ENCODE measurements at regions not wholly inside any gene's neighbourhood (a gene's known extent, or its start where the extent isn't known, plus 50 kb on each side); places are given as distances from the start of the nearest gene placed in this dataset.
"Not testable (repeated sequence)": the region's sequence is repeated elsewhere in the genome, so short reads cannot be mapped to it uniquely, and the experiment has no call there.

DNA sequence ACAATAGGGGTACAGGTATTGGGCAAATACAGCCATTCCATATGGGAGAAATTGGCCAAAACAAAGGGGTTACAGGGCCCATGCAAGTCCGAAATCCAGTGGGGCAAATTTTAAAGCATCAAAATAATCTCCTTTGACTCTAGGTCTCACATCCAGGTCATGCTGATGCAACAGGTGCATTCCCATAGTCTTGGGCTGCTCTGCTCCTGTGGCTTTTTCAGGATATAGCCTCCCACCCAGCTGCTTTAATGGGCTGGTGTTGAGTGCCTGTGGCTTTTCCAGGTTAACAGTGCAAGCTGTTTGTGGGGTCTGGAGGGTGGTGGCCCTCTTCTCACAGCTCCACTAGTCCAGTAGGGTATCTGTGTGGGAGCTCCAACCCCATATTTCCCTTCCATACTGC, 607.1 kb downstream of the MEI4 start:
- no peak overlapping the region for H3K27ac ChIP-seq
- no peaks in the 10 kb centered on the region for H3K9me3 ChIP-seq
- in situ Hi-C loops (cut with MboI; ENCODE audit: low pct_ligation_motif_present in 1 of 4, low pct_unique_long_range_greater_than_20kb in 1 of 4, low sequenced_read_pairs in 3 of 4), result no loop called here
- no peak for DNase-seq
- no peaks in the 10 kb centered on the region for H3K36me3 ChIP-seq
- no peak overlapping the region for H3K4me3 ChIP-seq
- TF ChIP-seq, protein P1, sequence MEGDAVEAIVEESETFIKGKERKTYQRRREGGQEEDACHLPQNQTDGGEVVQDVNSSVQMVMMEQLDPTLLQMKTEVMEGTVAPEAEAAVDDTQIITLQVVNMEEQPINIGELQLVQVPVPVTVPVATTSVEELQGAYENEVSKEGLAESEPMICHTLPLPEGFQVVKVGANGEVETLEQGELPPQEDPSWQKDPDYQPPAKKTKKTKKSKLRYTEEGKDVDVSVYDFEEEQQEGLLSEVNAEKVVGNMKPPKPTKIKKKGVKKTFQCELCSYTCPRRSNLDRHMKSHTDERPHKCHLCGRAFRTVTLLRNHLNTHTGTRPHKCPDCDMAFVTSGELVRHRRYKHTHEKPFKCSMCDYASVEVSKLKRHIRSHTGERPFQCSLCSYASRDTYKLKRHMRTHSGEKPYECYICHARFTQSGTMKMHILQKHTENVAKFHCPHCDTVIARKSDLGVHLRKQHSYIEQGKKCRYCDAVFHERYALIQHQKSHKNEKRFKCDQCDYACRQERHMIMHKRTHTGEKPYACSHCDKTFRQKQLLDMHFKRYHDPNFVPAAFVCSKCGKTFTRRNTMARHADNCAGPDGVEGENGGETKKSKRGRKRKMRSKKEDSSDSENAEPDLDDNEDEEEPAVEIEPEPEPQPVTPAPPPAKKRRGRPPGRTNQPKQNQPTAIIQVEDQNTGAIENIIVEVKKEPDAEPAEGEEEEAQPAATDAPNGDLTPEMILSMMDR (IDR thresholded peaks at IDR 0.05), result no peak
- TF ChIP-seq POLR2A (IDR thresholded peaks at IDR 0.05) (no peak), POLR2AphosphoS5 (IDR thresholded peaks at IDR 0.05) (no peak), EP300 (IDR thresholded peaks at IDR 0.05; ENCODE audit: low read depth) (no peak)
- no peaks in the 10 kb centered on the region for H3K27me3 ChIP-seq
- no CpG with 5 or more reads among the region's 1 CpG for WGBS, 2 donors (ENCODE audit: low coverage in 1 of 2)
- H3K4me1 ChIP-seq, result no peaks in the 10 kb centered on the region
- intact Hi-C loops (cut with DNase I; ENCODE audit: low total_unique reads), result no loop called here

DNA sequence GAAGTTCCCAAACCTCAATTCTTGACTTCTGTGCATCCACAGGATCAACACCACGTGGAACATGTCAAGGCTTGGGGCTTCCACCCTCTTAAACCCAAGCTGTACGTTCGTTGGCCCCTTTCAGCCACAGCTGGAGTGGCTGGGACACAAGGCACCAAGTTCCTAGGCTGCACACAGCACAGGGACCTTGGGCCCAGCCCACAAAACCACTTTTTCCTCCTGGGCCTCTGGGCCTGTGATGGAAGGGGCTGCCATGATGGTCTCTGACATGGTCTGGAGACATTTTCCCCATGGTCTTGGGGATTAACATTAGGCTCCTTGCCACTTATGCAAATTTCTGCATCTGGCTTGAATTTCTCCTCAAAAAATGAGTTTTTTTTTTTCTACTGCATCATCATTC, 606.9 kb upstream of the IRAK1BP1 start:
- 39% methylated on average over 3 of the region's 3 CpGs; no CpG with 5 or more reads in 1 of the 2 donors for WGBS, 2 donors (ENCODE audit: low coverage in 1 of 2)
- DNase-seq; H3K4me1 ChIP-seq; in situ Hi-C loops (cut with MboI; ENCODE audit: low pct_ligation_motif_present in 1 of 4, low pct_unique_long_range_greater_than_20kb in 1 of 4, low sequenced_read_pairs in 3 of 4); H3K27ac ChIP-seq; H3K4me3 ChIP-seq; intact Hi-C loops (cut with DNase I; ENCODE audit: low total_unique reads); H3K9me3 ChIP-seq; H3K36me3 ChIP-seq; H3K27me3 ChIP-seq: not testable (repeated sequence)

DNA sequence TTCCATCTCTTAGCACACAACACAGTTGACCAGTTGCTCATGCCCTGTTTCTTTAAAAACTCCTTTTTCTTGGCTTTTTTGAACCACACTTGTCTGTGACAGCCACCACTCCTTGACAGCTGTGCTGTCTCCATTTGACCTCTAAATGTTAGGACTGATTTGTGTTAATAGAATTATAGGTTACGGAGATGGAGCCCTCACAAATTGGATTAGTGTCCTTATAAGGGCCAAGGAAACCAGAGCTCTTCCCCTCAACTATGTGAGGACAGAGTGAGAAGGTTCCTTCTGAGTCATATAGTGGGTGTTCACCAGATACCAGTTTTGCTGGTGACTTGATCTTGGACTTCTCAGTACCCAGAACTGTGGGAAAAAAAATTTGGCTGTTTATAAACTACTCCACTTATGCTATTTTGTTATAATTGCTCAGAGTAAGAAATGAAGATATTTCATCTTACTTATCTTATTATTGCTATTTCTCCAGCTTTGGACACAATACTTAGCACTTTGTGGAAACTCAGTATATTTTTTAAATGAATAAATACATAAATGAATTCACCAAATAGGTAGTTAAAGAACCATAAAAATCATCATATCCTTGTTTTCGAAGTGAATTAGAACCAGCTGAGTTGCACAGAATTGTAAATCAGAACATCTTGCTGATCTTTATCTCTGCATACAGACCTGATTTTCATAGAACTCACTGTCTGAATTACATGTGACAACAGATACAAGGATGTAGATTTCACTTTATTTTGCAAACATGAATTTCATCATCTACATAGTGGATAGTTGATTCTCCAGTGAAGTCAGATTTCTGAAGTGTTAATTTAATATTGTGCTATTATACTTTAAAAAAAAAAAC, 598.5 kb upstream of the IRAK1BP1 start:
- Histone ChIP-seq H3K27me3 (no peaks in the 10 kb centered on the region), H3K9me3 (no peaks in the 10 kb centered on the region), H3K4me1 (no peaks in the 10 kb centered on the region), H3K4me3 (no peak overlapping the region), H3K36me3 (no peaks in the 10 kb centered on the region), H3K27ac (no peak overlapping the region)
- in situ Hi-C loops (cut with MboI; ENCODE audit: low pct_ligation_motif_present in 1 of 4, low pct_unique_long_range_greater_than_20kb in 1 of 4, low sequenced_read_pairs in 3 of 4) (no loop called here), intact Hi-C loops (cut with DNase I; ENCODE audit: low total_unique reads) (no loop called here)
- TF ChIP-seq POLR2AphosphoS5 (IDR thresholded peaks at IDR 0.05), result no peak
- no peak for TF ChIP-seq POLR2A (IDR thresholded peaks at IDR 0.05)
- TF ChIP-seq EP300 (IDR thresholded peaks at IDR 0.05; ENCODE audit: low read depth), result no peak
- TF ChIP-seq, protein P1 (IDR thresholded peaks at IDR 0.05), result no peak
- DNase-seq, result no peak
- WGBS, 2 donors (ENCODE audit: low coverage in 1 of 2), result 73 to 82% methylated on average over 1 to 2 of the region's 2 CpGs

DNA sequence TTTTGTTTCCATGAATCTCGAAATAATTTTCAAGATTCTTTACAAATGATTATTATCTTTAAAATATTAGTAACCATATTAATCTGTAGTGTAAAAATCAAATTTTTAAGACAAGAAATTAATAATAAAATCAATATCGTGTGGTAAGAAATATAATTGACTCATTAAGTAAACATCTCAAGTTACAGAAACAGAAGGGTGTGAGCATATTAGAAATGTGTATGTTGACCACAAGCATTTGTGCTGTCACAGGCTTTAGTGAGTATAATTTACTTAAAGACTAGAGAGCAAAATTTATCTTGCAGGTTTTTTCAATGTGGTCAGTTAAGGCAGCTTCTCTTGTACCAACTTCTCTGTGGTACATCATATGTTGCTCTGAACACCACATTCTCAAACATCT, 566.5 kb upstream of the IRAK1BP1 start:
- TF ChIP-seq, protein P1 (IDR thresholded peaks at IDR 0.05), result no peak
- no peak for TF ChIP-seq POLR2AphosphoS5 (IDR thresholded peaks at IDR 0.05)
- TF ChIP-seq EP300 (IDR thresholded peaks at IDR 0.05; ENCODE audit: low read depth), result no peak
- TF ChIP-seq POLR2A (IDR thresholded peaks at IDR 0.05), result no peak
- Histone ChIP-seq H3K9me3 (no peaks in the 10 kb centered on the region), H3K27ac (no peak overlapping the region), H3K4me1 (no peaks in the 10 kb centered on the region), H3K36me3 (no peaks in the 10 kb centered on the region), H3K27me3 (no peaks in the 10 kb centered on the region), H3K4me3 (no peak overlapping the region)
- intact Hi-C loops (cut with DNase I; ENCODE audit: low total_unique reads) (no loop called here), in situ Hi-C loops (cut with MboI; ENCODE audit: low pct_ligation_motif_present in 1 of 4, low pct_unique_long_range_greater_than_20kb in 1 of 4, low sequenced_read_pairs in 3 of 4) (no loop called here)
- 49 to 50% methylated on average over 2 of the region's 2 CpGs for WGBS, 2 donors (ENCODE audit: low coverage in 1 of 2)
- no peak for DNase-seq

DNA sequence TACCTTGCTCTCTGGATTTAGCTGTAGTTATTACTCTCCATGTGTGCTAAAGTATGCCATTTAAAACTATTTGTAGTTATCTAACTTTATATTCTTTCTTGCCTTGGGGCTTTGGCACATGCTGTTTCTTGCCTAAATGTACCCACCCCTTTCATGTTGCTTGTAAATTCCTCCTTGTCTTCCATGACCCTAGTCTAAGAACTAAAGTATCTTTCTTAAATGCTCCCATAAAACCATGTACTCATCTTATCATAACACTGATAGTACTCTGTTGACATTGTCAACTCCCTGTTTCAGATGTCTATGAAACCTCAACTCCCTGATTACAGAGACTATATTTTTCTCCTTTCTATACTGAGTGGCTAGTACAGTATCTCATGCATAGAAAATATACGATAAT, 564.9 kb upstream of the IRAK1BP1 start:
- intact Hi-C loops (cut with DNase I; ENCODE audit: low total_unique reads), result no loop called here
- no peaks in the 10 kb centered on the region for H3K9me3 ChIP-seq
- H3K4me1 ChIP-seq, result no peaks in the 10 kb centered on the region
- H3K27me3 ChIP-seq, result no peaks in the 10 kb centered on the region
- WGBS, 2 donors (ENCODE audit: low coverage in 1 of 2), result 56 to 92% methylated on average over 1 of the region's 1 CpG
- H3K36me3 ChIP-seq, result no peaks in the 10 kb centered on the region
- no peak overlapping the region for H3K27ac ChIP-seq
- TF ChIP-seq POLR2A (IDR thresholded peaks at IDR 0.05), result no peak
- TF ChIP-seq POLR2AphosphoS5 (IDR thresholded peaks at IDR 0.05), result no peak
- TF ChIP-seq EP300 (IDR thresholded peaks at IDR 0.05; ENCODE audit: low read depth), result no peak
- TF ChIP-seq, protein P1 (IDR thresholded peaks at IDR 0.05), result no peak
- in situ Hi-C loops (cut with MboI; ENCODE audit: low pct_ligation_motif_present in 1 of 4, low pct_unique_long_range_greater_than_20kb in 1 of 4, low sequenced_read_pairs in 3 of 4), result no loop called here
- DNase-seq, result no peak
- H3K4me3 ChIP-seq, result no peak overlapping the region

Data from transverse colon (tissue), 4 donors.